GM19025 (cell line): ENCODE measurements at regions not wholly inside any gene's neighbourhood (a gene's known extent, or its start where the extent isn't known, plus 50 kb on each side); places are given as distances from the start of the nearest gene placed in this dataset.

Experiments used
- ATAC-seq: cut with Tn5 transposase; IDR thresholded peaks from one replicate; pipeline ENCODE4 v1.9.1; 2021; ENCODE audit warnings: mild to moderate bottlenecking, low read depth, moderate library complexity; ENCODE audit not compliant: unreplicated experiment

- ATAC-seq = no peak
These were observed 772.2 kb upstream of the CHAC2 start for GRCh38 chr2:52995424-52995823.

DNA sequence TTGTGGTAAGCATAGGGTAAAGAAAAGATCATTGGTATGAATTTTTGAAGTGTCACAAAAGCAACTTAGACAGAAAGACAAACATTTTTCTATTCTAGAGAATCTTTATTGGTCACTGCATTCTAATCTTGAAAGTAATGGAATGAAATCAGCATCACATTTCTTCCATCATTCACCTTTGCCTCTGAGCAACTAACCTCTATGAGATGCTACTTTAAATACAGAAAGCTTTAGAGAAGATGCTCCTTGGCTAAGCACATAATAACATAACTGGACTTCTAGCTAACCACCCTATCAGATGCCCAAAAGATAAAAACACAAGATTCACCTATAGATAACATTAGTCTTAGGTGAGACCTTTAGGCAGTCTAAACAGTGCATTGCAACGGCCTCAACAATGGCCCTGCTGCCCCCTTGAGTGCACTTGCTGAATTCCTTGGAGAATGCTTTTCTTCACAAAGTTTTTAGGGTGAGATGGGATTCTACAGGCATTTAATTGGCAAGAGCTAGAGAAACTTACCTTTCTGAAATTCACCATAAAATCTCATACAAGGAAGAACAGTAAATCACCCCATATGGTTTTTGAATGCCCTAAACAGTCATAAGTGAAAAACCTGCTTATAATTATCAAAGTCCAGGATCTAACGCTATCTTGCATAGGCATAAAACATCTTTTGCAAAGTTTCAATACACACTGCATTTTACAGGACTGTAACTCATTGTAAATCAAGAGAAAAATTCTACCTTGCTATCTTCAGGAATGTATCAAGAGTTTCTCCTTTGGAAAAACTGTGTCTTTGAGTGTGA is 791.3 kb upstream of the CHAC2 start:
- ATAC-seq = no peak

DNA sequence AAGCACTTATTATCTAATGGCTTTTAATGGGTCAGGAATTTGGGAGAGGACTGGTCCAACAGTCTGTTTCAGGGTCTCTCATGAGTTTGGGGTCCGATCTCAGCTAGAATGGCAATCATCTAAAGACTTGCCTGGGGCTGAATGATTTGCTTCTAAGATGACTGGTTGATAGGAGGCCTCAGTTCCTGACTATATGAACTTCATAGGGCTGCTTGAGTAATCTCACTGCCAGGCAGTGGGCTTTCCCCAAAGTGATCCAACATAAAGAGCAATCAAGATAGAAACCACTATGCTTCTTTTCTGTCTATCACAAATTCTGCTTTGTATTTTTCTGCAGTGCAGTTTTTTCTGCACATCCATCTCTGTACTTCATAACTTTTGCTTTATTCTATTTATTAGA is 793.5 kb upstream of the CHAC2 start:
- no peak for ATAC-seq

GRCh38 chr2:52970642-52971041 is 797.0 kb upstream of the CHAC2 start:
- ATAC-seq = no peak

DNA sequence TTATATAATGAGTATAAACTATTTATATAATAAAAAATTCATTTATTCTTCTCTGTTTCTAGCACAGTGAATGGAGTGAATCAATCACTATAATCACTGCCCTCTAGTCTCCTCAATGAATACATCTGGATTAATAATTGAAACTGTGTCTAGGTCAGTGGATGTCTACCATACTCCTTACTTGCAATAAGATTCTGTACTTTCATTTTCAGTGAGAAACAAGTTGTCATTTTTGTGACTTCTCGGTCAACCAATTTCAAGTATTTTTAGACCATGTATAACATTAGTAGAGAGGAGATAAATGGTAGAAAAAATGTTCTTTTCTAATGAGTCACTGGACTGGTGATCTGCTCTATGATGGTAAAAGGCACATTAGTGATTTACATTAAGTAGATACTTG is 799.6 kb upstream of the CHAC2 start:
- ATAC-seq = no peak

- no peak for ATAC-seq
These were observed 802.6 kb upstream of the CHAC2 start for GRCh38 chr2:52964916-52965530.

GRCh38 chr2:52961403-52961802 is 806.2 kb upstream of the CHAC2 start:
- ATAC-seq = no peak

GRCh38 chr2:52960881-52961280 is 806.7 kb upstream of the CHAC2 start:
- ATAC-seq = no peak

DNA sequence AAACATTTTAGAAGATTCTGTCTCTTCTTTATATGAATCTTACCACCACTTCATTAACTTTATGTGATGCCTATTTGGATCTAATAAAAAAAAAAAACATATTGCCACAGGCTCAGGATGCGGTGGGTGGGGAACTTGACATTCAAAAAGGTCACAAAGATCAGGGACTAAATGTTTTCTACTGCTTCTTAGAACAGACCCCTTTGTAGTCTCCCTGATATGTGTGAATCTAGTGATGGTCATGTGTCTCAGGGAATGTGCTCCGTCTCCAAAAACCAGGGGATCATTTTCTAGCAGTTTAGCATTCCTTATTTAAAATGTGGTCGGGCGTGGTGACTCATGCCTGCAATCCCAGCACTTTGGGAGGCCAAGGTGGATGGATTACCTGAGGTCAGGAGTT is 807.8 kb upstream of the CHAC2 start:
- ATAC-seq = no peak

- no peak for ATAC-seq
These were observed 810.8 kb upstream of the CHAC2 start for GRCh38 chr2:52956766-52957165.

- ATAC-seq = no peak
These were observed 811.5 kb upstream of the CHAC2 start for GRCh38 chr2:52956118-52956517.

GRCh38 chr2:52955079-52955478 is 812.5 kb upstream of the CHAC2 start:
- ATAC-seq = no peak

DNA sequence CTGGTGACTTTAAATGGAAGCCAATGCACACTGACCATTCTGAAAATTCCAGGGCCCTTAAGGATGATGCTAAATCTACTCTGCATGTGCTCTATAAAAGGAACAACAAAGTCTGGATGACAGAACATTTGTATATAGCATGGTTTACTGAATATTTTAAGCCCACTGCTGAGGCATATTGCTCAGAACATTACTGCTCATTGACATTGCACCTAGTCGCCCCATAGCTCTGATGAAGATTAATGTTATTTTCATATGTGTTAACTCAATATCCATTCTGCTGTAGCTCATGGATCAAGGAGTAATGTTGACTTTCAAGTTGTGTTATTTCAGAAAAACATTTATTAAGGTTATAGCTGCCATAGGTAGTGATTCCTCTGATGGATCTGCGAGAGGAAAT is 827.5 kb upstream of the CHAC2 start:
- no peak for ATAC-seq

- no peak for ATAC-seq
These were observed 828.4 kb upstream of the CHAC2 start for GRCh38 chr2:52939250-52939649.

- ATAC-seq = no peak
These were observed 831.6 kb upstream of the CHAC2 start for GRCh38 chr2:52936029-52936428.

DNA sequence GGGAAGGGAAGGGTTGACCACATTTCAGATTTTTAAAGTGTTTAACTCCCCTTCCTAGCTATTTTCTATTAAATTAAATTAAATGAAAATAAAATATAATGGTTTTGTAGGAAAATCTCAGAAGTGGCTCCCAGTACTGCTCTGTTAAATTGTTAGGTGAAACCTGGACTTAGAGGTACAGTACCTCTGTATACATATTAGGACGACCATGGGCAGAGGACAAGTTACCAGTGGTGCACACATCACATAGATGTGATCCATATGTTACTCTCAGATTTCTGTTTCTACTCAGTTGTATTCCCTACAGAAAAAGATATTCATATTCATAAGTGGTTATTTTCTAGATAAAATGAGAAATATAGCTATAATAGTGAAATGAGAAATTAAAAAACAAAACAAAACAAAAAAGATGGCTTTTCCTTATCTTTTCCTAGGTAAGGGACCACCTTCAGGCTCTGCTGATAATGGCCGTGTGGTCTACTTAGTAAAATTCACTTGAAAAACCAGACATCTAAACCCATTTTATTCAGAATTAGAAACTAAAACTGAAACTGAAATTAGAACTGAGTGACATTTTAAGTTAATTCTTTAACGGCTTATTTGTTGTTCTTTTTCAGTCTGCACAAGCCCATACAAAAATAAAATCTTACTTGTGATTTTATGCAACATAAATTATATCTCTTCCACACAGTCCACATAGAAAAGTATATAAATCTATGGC is 832.5 kb upstream of the CHAC2 start:
- peak; percentile 8 for ATAC-seq

GRCh38 chr2:52934323-52934898 is 833.2 kb upstream of the CHAC2 start:
- peak; percentile 36 for ATAC-seq

DNA sequence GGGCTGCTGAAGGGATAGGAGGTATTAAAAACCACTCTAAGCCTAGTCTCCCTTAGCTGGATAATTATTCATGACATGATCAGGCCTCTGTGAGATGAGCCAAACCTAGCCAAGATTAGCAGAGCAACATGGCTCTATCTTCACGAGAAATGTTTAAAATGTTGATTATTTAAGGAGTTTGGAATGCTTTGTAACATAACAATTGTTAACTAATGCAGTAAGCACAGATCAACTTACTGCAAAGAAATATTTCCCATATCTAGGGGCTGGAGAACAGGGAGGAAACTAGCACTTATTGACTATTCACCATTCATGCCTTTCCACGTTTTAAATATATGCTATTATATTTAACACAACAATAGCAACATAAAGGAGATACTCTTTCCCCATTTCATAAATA is 833.7 kb upstream of the CHAC2 start:
- ATAC-seq = no peak

GRCh38 chr2:52931660-52932059 is 835.9 kb upstream of the CHAC2 start:
- peak; percentile 44 for ATAC-seq

GRCh38 chr2:52929412-52929811 is 838.2 kb upstream of the CHAC2 start:
- no peak for ATAC-seq

- ATAC-seq = no peak
These were observed 847.9 kb upstream of the CHAC2 start for GRCh38 chr2:52919673-52920072.
